AG04449 (cell line): ENCODE measurements at regions not wholly inside any gene's neighbourhood (a gene's known extent, or its start where the extent isn't known, plus 50 kb on each side); places are given as distances from the start of the nearest gene placed in this dataset.
A peak's percentile ranks its signal among the peaks of the same experiment; 100 is the strongest.

ENCODE experiments used
- CTCF ChIA-PET: fragments of 350-600 bp; formaldehyde crosslinking; extraction: SDS; loops from one replicate; lab custom pipeline; 2021; ENCODE audit warnings: antibody characterized with exemption; lab: Yijun Ruan, JAX
- POLR2A ChIA-PET: fragments of 400-600, 350-600 bp; formaldehyde crosslinking; extraction: SDS; loops from one replicate; lab custom pipeline; 2020; ENCODE audit warnings: antibody characterized with exemption, inconsistent platforms; lab: Yijun Ruan, JAX
- DNase-seq: peaks from one replicate; pipeline ENCODE4 v3.0.0-alpha.2; 2010; ENCODE audit warnings: low read depth, low spot score
- H3K4me3 ChIP-seq: 2 replicates; pipeline ENCODE4 v1.5.1; 2011; ENCODE audit warnings: low read depth, mild to moderate bottlenecking, control low read depth, low read length
- TF ChIP-seq, protein P1 (sequence below): IDR thresholded peaks from one replicate; pipeline ENCODE4 v1.5.1; 2011; ENCODE audit warnings: mild to moderate bottlenecking, moderate library complexity, low read length, control low read depth, inconsistent platforms; ENCODE audit not compliant: insufficient read depth; ENCODE audit errors: missing control alignments

DNA sequence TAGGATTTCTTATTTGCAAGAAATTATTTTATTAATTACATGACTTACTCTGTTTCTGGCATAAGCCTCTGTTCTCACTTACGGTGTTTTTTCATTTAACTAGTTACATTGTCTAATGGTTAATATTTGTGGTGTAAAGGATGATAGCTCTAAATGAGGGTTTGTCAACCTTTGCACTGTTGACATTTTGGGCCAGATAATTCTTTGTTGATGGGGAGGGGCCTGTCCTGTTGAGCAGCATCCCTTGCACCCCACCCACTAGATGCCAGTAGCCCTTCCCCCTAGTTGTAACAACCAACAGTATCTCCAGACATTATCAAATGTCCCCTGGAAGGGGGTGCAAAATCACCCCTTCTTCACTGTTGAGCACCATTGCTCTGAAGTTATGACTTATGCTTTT lies 83.6 kb upstream of the SLC44A3 start:
- CTCF ChIA-PET: interaction anchor here (1.0 to 1.4 kb wide), 2 partner anchors 22 to 70 kb away, joined by 3 to 5 read pairs; no protein-coding TSS in a partner anchor
- no peak overlapping the region for H3K4me3 ChIP-seq
- POLR2A ChIA-PET: no interaction called here
- TF ChIP-seq, protein P1, sequence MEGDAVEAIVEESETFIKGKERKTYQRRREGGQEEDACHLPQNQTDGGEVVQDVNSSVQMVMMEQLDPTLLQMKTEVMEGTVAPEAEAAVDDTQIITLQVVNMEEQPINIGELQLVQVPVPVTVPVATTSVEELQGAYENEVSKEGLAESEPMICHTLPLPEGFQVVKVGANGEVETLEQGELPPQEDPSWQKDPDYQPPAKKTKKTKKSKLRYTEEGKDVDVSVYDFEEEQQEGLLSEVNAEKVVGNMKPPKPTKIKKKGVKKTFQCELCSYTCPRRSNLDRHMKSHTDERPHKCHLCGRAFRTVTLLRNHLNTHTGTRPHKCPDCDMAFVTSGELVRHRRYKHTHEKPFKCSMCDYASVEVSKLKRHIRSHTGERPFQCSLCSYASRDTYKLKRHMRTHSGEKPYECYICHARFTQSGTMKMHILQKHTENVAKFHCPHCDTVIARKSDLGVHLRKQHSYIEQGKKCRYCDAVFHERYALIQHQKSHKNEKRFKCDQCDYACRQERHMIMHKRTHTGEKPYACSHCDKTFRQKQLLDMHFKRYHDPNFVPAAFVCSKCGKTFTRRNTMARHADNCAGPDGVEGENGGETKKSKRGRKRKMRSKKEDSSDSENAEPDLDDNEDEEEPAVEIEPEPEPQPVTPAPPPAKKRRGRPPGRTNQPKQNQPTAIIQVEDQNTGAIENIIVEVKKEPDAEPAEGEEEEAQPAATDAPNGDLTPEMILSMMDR: no peak
- no peak for DNase-seq

- ChIA-PET CTCF (interaction anchor here (1.0 kb wide), 1 partner anchor 21 kb away, joined by 3 read pairs; no protein-coding TSS in a partner anchor), POLR2A (no interaction called here)
- DNase-seq: no peak
- H3K4me3 ChIP-seq: no peak overlapping the region
- TF ChIP-seq, protein P1: no peak
These were observed 84.1 kb upstream of the SLC44A3 start for GRCh38 chr1:94736073-94736472.

DNA sequence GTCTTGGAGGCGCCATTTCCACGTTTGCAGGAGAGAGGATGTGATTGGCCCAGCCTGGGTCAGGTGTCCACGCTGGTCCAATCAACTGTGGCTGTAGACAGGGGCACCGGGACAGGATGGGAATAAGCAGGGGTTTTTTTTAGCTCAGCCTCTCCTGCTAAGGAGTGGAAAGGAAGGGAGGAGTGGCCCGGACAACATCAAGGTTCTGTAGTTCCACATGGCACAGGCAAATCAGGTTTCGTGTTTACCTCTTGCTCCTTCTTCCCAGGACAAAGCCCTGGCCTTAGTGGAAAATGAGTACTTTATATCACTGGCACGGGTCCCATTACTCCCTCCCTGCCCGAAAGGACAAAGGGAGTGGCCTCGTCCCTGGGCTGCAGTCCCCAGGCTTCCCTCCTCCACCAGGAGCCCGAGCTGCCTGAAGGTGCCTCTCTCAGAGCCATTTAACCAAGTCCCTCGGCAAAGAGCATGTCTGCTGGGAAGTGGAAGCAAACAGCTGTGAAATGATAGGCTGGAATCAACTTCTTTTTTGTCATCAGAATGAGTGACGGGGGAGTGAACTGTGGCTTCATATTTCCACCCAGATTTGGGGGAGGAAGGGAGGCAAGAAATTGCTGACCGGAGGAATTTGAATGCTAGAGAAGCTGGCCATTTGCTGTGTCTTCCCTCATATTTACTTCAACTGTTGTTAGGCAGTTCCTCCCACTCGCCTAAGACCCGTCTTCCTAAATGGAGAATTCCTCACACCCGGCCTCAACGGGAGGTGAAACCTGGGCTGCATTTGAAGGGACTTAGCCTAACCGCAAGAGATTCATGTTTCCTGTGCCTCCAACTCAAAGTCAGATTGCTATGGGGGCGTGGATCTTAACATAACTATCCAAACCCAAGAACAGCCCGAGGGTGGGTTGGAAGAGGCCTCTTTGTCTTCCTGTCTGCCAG lies 84.9 kb upstream of the SLC44A3 start:
- ChIA-PET CTCF (no interaction called here), POLR2A (no interaction called here)
- TF ChIP-seq, protein P1: no peak
- H3K4me3 ChIP-seq: no peak overlapping the region
- peak; percentile 42 for DNase-seq

- ChIA-PET CTCF (interaction anchor here (1.8 kb wide), 1 partner anchor 22 kb away, joined by 7 read pairs; no protein-coding TSS in a partner anchor), POLR2A (no interaction called here)
- TF ChIP-seq, protein P1: no peak
- DNase-seq: no peak
- H3K4me3 ChIP-seq: no peak overlapping the region
These were observed 88.3 kb upstream of the SLC44A3 start for GRCh38 chr1:94731891-94732290.

DNA sequence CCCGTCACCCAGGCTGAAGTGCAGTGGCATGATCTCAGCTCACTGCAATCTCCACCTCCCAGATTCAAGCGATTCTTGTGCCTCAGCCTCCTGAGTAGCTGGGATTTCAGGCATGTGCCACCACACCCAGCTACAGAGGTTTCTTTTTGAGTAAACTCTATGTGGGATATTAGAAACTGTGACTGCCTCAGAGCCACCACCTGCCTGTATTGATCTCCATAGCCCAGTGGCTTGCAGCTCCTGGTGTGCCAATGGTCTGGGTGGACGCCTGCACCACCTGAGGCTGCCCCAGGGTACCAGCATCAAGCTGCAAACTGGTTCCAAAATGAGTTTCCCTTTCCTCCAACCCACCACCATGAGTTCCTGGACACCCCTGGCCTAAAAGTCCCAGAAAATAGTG lies 89.7 kb upstream of the SLC44A3 start:
- CTCF ChIA-PET: interaction anchor here (1.8 kb wide), 1 partner anchor 20 kb away, joined by 7 read pairs; no protein-coding TSS in a partner anchor
- no peak for DNase-seq
- TF ChIP-seq, protein P1: no peak
- POLR2A ChIA-PET: no interaction called here
- no peak overlapping the region for H3K4me3 ChIP-seq

- peak; percentile 36 for DNase-seq
- H3K4me3 ChIP-seq: no peak overlapping the region
- POLR2A ChIA-PET: interaction anchor here (0.6 to 0.7 kb wide), 2 partner anchors 55 to 88 kb away, joined by 3 read pairs; no protein-coding TSS in a partner anchor
- TF ChIP-seq, protein P1: no peak
- CTCF ChIA-PET: no interaction called here
These were observed 90.9 kb upstream of the SLC44A3 start for GRCh38 chr1:94729267-94729666.
